GM12873 (cell line): ENCODE measurements at regions not wholly inside any gene's neighbourhood (a gene's known extent, or its start where the extent isn't known, plus 50 kb on each side); places are given as distances from the start of the nearest gene placed in this dataset.

Source experiments
- TF ChIP-seq, protein P1 (sequence below): IDR thresholded peaks from 2 replicates; pipeline ENCODE4 v1.5.1; 2012; ENCODE audit warnings: low read depth, mild to moderate bottlenecking, moderate library complexity, low read length, control low read depth; ENCODE audit not compliant: insufficient read depth; ENCODE audit errors: missing control alignments

DNA sequence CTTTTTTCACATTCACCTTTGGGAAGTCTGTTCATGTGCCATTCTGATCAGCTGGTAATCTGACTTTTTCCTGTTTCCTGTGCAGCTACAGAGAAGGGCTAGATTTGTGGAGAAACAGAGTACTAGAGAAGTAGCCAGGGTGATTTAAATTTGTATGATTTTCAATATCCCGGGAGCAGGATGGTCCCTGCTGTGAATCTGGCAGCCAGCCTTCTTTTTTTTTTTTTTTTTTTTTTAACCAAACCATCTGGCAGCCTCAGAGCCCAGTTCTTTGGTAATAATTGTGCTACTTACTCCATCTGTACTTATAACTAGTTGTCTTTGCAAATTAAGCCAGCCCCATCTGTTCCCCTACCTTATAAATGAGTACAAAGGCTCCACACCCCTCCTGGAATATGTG lies 248.6 kb upstream of the DEPDC1 start:
- TF ChIP-seq, protein P1, sequence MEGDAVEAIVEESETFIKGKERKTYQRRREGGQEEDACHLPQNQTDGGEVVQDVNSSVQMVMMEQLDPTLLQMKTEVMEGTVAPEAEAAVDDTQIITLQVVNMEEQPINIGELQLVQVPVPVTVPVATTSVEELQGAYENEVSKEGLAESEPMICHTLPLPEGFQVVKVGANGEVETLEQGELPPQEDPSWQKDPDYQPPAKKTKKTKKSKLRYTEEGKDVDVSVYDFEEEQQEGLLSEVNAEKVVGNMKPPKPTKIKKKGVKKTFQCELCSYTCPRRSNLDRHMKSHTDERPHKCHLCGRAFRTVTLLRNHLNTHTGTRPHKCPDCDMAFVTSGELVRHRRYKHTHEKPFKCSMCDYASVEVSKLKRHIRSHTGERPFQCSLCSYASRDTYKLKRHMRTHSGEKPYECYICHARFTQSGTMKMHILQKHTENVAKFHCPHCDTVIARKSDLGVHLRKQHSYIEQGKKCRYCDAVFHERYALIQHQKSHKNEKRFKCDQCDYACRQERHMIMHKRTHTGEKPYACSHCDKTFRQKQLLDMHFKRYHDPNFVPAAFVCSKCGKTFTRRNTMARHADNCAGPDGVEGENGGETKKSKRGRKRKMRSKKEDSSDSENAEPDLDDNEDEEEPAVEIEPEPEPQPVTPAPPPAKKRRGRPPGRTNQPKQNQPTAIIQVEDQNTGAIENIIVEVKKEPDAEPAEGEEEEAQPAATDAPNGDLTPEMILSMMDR = no peak

DNA sequence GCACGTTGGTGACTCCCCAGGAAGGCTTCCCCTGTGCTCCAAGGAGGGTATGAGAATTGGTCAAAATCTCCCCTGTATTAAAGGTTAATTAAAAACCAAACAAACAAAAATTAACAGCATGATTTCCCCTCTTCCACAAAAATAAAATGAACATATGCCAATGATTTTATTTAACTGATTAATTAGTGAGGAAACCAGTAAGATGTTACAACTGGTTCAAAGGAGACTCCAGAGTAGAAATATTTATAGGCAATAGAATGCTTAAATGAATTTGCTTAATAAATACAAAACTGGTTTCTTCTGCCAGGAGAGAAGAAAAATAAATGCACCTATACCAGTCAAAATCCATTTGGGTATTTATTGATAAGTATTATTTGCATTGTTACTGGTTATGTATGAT lies 249.5 kb upstream of the DEPDC1 start:
- TF ChIP-seq, protein P1 = no peak

DNA sequence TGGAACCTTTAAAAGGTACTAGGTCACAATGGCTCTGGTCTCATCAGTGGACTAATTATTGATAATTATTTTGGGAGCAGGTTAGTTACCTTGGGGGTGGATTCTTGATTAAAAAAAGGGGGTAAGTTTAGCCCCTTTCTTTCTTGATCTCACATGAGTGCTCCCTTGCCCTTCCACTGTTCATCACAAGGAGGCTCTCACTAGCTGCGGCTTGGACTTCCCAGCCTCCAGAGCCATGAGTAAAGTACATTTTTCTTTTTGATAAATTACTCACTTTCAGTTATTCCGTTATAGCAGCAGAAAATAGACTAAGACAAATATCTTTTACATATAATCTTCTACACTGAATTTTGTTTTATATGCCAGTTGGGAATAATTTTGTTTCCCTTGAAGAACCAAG lies 254.8 kb upstream of the DEPDC1 start:
- TF ChIP-seq, protein P1 = no peak

- TF ChIP-seq, protein P1 = no peak
Observed at GRCh38 chr1:68758666-68759209, 261.9 kb upstream of the DEPDC1 start.

- TF ChIP-seq, protein P1 = no peak
Observed at GRCh38 chr1:68767941-68768340, 271.1 kb upstream of the DEPDC1 start.

DNA sequence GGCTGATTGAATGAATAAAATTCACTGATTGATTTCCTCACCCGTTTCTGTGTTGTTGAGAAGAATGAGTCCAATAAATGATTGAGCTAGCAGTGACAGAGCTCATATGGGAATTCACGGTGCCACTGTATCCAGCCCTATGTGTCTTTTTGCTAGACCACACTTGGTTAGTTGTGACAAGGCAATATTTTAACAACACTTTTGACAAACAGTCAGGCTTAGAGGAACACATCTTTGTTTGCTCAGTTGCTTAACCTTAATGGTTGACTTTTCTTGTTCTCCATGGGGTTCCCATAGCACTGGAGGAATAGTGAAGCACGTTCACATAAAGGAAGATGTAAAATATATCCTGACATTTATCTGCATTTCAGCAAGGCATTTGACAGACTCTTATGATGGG lies 273.9 kb upstream of the DEPDC1 start:
- TF ChIP-seq, protein P1 = no peak

DNA sequence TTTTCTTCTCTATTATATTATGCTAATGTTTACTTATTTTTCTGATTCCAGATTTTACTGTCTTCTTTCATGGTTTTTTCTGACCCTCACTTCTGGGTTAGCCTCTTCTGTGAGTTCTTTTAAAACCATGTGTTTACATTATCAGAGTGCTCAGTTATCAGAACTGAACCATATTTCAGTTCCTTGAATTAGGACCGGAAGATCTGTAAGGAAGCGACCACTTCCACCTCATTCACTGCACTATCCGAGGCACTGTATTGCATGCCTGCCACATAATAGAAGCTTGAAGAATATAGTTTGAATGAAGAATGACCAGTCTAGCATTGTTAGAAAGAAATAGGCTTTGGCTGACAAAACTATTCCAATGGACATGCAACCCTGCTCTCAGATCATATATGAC lies 281.0 kb upstream of the DEPDC1 start:
- TF ChIP-seq, protein P1 = no peak

DNA sequence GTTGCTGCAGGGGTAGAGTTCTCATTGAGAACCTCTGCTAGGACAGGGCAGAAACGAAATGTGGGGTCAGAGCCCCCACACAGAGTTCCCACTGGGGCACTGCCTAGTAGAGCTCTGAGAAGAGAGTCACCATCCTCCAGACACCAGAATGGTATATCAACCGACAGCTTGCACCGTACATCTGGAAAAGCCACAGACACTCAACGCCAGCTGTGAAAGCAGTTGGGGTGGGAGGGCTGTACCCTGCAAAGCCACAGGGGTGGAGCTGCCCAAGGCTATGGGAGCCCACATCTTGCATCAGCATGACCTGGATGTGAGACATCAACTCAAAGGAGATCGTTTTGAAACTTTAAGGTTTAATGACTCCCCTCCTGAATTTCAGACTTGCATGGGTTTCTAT lies 284.0 kb upstream of the DEPDC1 start:
- TF ChIP-seq, protein P1 = no peak
